ENCODE measurements at regions not wholly inside any gene's neighbourhood (a gene's known extent, or its start where the extent isn't known, plus 50 kb on each side); places are given as distances from the start of the nearest gene placed in this dataset.

- no peak for TF ChIP-seq CTCF (IDR thresholded peaks at IDR 0.05; ENCODE audit: low read depth, low read length, missing input control)
- no peak for TF ChIP-seq JUND (IDR thresholded peaks at IDR 0.05)
- TF ChIP-seq GABPA (IDR thresholded peaks at IDR 0.05 in 1 of 2, conservative IDR thresholded peaks at IDR 0.05 in 1 of 2): no peak
- TF ChIP-seq, protein P1, sequence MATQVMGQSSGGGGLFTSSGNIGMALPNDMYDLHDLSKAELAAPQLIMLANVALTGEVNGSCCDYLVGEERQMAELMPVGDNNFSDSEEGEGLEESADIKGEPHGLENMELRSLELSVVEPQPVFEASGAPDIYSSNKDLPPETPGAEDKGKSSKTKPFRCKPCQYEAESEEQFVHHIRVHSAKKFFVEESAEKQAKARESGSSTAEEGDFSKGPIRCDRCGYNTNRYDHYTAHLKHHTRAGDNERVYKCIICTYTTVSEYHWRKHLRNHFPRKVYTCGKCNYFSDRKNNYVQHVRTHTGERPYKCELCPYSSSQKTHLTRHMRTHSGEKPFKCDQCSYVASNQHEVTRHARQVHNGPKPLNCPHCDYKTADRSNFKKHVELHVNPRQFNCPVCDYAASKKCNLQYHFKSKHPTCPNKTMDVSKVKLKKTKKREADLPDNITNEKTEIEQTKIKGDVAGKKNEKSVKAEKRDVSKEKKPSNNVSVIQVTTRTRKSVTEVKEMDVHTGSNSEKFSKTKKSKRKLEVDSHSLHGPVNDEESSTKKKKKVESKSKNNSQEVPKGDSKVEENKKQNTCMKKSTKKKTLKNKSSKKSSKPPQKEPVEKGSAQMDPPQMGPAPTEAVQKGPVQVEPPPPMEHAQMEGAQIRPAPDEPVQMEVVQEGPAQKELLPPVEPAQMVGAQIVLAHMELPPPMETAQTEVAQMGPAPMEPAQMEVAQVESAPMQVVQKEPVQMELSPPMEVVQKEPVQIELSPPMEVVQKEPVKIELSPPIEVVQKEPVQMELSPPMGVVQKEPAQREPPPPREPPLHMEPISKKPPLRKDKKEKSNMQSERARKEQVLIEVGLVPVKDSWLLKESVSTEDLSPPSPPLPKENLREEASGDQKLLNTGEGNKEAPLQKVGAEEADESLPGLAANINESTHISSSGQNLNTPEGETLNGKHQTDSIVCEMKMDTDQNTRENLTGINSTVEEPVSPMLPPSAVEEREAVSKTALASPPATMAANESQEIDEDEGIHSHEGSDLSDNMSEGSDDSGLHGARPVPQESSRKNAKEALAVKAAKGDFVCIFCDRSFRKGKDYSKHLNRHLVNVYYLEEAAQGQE (IDR thresholded peaks at IDR 0.05): no peak
- TF ChIP-seq TAF1 (conservative IDR thresholded peaks at IDR 0.05): no peak
- no peak for TF ChIP-seq SP1 (IDR thresholded peaks at IDR 0.05)
- TF ChIP-seq RXRA (IDR thresholded peaks at IDR 0.05): no peak
- no peak for TF ChIP-seq RAD21 (IDR thresholded peaks at IDR 0.05)
- no peak for TF ChIP-seq YY1 (IDR thresholded peaks at IDR 0.05)
- TF ChIP-seq, protein P2, sequence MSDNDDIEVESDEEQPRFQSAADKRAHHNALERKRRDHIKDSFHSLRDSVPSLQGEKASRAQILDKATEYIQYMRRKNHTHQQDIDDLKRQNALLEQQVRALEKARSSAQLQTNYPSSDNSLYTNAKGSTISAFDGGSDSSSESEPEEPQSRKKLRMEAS (IDR thresholded peaks at IDR 0.05): no peak
Observed at GRCh38 chr2:34308140-34308539, 709.0 kb upstream of the FAM98A start.
